ENCODE measurements at regions not wholly inside any gene's neighbourhood (a gene's known extent, or its start where the extent isn't known, plus 50 kb on each side); places are given as distances from the start of the nearest gene placed in this dataset.

DNA sequence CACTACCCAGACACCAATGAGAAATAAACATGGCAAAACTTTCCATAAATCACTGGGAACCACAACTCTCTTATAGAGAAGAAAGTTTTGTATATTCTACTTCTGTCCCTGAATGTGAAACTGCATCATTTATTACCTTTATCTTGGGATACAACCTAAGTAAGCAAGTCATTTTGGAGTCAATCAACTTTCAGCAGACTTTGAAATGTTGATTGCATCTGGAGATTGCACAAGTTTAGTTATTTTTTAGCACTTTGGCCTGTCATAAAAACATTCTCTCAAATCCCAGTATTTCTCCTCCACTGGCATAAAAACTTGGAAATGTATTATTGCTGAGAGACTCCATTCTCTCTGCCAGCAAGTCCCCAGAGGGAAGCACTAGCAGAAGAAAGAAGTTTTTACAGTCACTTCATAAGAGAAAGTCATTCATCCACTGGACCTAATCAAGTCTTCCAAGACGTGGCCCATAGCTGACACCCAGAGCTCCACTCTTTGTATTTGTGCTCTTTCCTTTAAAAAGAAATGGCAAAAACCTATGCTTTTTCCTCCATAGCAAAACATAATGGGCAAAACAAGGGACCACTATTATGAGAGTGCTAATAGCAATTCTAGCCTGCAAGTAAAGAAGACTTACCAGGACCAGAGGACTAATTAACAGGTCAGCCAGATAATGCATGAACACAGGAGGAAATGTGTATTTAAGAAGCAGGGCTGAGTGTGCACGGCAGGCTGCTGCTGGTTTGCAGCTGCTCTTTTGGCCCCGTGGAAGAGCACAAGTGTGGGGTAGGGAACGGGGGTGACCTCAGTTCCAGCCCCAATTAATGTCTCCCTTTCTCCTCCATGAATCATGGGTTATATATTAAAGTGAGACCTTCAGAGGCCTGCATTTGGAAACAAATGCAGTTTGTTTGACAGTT is 171.5 kb downstream of the INO80D start:
- TF ChIP-seq, protein P1, sequence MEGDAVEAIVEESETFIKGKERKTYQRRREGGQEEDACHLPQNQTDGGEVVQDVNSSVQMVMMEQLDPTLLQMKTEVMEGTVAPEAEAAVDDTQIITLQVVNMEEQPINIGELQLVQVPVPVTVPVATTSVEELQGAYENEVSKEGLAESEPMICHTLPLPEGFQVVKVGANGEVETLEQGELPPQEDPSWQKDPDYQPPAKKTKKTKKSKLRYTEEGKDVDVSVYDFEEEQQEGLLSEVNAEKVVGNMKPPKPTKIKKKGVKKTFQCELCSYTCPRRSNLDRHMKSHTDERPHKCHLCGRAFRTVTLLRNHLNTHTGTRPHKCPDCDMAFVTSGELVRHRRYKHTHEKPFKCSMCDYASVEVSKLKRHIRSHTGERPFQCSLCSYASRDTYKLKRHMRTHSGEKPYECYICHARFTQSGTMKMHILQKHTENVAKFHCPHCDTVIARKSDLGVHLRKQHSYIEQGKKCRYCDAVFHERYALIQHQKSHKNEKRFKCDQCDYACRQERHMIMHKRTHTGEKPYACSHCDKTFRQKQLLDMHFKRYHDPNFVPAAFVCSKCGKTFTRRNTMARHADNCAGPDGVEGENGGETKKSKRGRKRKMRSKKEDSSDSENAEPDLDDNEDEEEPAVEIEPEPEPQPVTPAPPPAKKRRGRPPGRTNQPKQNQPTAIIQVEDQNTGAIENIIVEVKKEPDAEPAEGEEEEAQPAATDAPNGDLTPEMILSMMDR (IDR thresholded peaks at IDR 0.05) = no peak
- no peak for TF ChIP-seq EP300 (IDR thresholded peaks at IDR 0.05)

All from tibial nerve (tissue), 4 donors.